GM03348 (cell line): ENCODE measurements at regions not wholly inside any gene's neighbourhood (a gene's known extent, or its start where the extent isn't known, plus 50 kb on each side); places are given as distances from the start of the nearest gene placed in this dataset.

ENCODE experiments used
- DNase-seq: peaks from one replicate; pipeline ENCODE4 v3.0.0; 2012; ENCODE audit warnings: low spot score

DNA sequence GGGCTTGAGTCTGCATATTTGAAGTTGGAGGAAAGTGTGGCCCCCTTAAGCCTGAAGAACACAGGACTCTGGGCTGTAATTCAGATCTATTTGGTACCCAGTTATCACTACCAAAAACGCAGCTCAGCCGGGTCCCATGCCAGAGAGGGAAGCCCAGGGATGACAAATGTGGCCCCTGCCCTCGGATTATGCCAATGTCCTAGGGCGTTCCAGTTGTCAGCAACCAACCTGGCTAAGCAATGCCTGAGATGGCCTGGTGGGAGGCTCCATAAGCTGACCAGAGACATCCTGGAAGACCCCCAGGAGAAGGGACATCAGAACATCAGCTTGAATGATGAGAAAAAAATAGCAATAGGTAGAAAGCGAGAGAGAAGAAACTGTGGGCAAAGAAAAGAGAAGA, 79.6 kb upstream of the UQCRFS1 start:
- no peak for DNase-seq

DNA sequence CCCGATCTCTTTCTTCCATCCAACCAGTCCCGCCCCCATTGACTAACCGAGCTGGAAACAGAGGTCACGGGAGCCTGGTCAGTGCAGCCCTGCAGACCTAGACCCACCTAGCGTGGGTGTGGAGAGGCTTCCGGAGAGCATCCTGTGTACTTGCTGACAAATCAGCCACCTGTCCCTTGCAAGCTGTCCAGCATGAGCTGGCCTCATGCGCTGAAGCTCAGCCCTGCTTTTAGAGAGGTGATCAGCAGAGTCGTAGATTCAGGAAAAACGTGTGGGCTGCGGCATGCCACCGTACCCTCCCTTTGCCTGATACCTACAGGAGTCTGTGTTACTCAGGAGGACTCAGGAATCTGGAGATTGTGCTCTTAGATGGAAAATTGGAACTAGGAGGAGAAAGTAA, 80.3 kb upstream of the UQCRFS1 start:
- DNase-seq = no peak

- DNase-seq = no peak
These were observed 80.9 kb upstream of the UQCRFS1 start for GRCh38 chr19:29293736-29294342.

- peak; percentile 19 for DNase-seq
These were observed 81.4 kb upstream of the UQCRFS1 start for GRCh38 chr19:29294343-29294811.

DNA sequence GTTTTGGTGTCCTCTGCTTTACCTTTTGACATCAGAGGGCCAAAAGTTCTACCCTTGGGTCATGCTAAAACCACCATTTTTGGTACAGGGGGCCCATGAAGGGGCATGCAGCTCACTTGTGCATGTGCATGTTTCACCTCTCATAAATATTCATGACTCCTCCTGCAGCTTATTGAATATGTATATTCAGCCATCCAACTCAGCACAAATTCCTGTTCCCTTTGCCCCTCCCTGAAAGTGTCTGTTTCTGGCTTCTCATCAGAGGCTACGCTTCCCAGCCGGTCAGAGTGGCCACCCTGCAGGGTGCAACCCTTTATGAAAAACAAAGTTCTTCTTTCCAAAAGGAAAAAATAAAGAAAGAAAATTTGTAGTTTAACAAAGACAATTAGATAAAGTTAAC, 82.3 kb upstream of the UQCRFS1 start:
- no peak for DNase-seq

DNA sequence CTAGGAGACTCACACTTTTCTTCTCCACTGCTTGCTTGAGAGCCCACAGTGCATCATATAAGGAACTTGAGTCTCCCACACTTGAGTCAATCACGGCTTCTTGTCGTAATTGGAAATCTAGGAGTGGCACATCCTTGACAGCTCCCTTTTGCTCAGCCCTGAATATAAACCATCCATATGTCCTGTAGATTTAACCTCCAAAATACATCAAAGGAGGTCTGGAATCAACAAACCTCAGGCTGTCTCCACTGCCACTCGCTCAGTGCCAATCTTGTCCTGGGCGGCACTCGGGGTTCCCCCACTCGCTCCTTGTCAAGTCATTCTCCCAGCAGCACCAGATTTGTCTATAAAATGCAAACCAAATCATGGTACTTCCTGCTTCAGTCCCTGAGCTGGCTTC, 84.4 kb upstream of the UQCRFS1 start:
- DNase-seq = no peak

- DNase-seq = no peak
These were observed 86.7 kb upstream of the UQCRFS1 start for GRCh38 chr19:29299416-29300380.

- DNase-seq = no peak
These were observed 89.3 kb upstream of the UQCRFS1 start for GRCh38 chr19:29302002-29302928.

DNA sequence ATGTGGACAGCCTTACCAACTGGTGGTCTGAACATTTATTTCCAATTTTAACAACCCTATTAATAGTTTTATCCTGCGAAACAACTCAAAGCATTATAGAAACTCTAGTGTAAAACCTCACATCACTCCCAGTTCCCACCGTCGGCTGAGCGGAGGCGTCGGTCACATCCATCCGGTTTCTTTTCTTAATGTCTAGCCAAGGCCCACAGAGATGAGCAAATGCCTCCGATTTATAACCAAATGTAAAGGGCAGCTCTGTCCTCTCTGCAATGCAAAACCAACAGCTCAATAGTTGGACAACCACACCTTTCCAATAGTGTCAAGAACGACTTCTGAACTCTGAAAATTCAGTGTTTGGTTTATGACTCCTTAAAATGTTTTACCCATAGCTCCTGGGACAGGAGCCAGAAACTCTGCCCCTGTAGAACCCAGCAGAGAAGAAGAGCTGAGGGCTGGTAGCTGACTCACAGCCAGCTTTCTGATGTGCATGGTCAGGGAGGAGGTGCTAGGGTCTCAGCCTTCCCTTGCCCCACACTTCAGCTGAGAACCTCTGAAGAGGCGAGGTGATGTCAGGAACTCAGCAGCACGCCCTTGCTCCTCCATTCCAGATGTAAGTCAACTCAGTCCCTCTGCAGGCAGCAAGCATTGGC, 90.2 kb upstream of the UQCRFS1 start:
- DNase-seq = no peak

- DNase-seq = no peak
These were observed 90.8 kb upstream of the UQCRFS1 start for GRCh38 chr19:29303719-29304090.

- no peak for DNase-seq
These were observed 92.3 kb upstream of the UQCRFS1 start for GRCh38 chr19:29305268-29305667.

DNA sequence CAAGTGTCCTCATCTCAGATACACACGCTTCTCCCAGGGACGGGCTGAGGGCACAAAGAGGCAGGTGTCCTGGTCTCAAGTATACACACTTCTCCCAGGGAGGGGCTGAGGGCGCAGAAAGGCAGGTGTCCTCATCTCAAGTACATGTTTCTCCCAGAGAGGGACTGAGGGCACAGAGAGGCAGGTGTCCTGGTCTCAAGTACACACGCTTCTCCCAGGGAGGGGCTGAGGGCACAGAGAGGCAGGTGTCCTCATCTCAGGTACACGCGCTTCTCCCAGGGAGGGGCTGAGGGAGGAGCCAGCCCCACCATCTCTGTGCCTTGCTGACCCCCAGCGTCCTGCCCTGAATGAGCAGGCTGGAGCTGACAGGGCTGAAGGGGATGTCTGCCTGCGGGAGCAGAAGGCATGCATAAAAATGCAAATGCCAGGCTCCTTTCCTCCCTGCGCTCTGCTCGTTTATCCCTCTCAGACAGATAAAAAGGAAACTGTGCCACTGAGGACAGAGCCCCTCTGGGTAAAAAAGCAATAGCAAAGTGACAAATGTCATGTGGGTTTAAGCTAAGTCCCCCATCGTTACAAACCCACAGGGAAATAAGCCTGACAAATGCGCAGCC, 96.1 kb upstream of the UQCRFS1 start:
- DNase-seq = no peak

GRCh38 chr19:29309637-29310036, 96.7 kb upstream of the UQCRFS1 start:
- no peak for DNase-seq

GRCh38 chr19:29311191-29311790, 98.3 kb upstream of the UQCRFS1 start:
- no peak for DNase-seq

- no peak for DNase-seq
These were observed 102.7 kb upstream of the UQCRFS1 start for GRCh38 chr19:29315556-29316190.

GRCh38 chr19:29318581-29318980, 105.6 kb upstream of the UQCRFS1 start:
- DNase-seq = no peak

DNA sequence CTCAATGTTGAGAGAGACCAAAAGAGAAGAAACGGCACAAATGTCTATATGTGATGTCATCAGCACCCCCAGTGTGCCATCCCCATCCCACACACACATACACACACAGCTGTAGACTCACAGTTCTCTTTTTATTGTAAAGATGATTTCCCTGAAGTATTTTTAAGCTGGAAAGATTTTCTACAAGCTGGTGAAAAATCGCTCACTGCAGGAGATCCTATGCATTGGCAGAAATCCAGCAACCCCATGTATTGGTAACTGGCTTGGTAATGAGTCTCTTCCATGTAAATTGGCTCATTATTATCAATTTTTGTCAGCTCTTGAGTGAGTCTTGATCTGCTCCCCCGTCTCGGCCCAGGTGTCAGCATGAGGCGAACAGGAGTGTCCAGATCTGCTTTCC, 107.1 kb upstream of the UQCRFS1 start:
- no peak for DNase-seq

GRCh38 chr19:29320618-29321017, 107.7 kb upstream of the UQCRFS1 start:
- DNase-seq = no peak

DNA sequence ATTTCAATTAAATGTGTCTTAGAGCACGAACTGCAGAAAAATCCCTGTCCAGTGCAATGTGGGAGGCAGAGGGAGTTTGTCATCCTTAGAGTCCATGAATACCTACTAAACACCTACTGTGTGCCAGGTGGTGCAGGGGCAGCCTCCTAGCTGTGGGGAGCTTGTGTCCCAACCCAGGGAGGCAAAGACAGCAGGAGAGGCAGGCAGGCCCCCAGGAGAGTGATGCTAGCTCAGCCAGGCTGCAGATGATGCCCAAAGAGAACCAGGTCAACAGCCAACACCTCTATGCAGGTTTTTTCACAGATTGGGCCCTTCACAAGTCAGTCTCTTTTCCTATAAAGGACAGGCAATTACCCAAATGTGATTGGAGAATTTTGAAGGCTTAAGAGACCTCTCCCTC, 108.2 kb upstream of the UQCRFS1 start:
- DNase-seq = no peak

- DNase-seq = no peak
These were observed 110.1 kb upstream of the UQCRFS1 start for GRCh38 chr19:29323021-29323430.
